ENCODE measurements at regions not wholly inside any gene's neighbourhood (a gene's known extent, or its start where the extent isn't known, plus 50 kb on each side); places are given as distances from the start of the nearest gene placed in this dataset.
"Not testable (repeated sequence)": the region's sequence is repeated elsewhere in the genome, so short reads cannot be mapped to it uniquely, and the experiment has no call there.

DNA sequence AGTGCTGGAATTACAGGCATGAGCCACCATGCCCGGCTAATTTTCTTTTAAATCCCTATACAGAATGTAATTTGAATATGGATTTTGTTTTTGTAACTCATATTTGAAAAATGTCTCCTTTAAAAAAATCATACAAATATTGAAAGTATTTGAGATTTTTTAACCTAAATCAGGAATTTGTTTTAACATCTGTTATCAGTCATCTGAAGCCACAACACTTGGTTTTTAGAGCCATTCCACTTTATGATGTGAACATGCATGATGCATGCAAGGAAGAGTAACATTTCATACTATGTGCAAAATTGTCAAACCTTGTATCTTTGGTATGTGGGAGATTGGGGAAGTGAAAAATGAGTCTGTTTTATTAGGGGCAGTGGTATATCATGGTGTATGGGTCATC is 124.5 kb upstream of the AHI1 start:
- H3K27me3 Mint-ChIP-seq = no peaks in the 10 kb centered on the region
- H3K4me1 Mint-ChIP-seq (ENCODE audit: low read depth) = no peaks in the 10 kb centered on the region
- H3K9me3 Mint-ChIP-seq = peaks cover 8% of the 10 kb centered on the region
- no peak overlapping the region for H3K27ac Mint-ChIP-seq
- intact Hi-C loops (cut with micrococcal nuclease) = no loop called here
- no peaks in the 10 kb centered on the region for H3K36me3 Mint-ChIP-seq (ENCODE audit: low read depth)
- H3K4me3 Mint-ChIP-seq = no peak overlapping the region

DNA sequence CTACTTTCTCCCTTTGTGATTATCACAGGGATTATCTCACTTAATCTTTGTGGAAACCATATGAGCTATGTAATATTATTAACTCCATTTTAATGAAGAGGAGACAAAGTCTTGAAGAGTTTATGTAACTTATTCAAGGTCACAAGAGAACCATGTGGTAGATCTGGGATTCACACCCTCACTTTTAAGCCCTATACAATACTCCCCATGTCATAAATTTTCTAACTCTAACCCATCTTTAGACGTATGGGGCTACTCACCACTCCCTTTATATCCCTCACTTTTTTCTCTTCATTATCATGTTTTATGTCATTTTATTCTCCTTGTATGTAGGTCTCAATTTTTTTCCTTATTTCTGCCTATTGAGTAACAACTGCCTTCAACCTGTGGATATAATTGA is 126.4 kb upstream of the AHI1 start:
- intact Hi-C loops (cut with micrococcal nuclease) = no loop called here
- Mint-ChIP-seq H3K9me3 (peaks cover 8% of the 10 kb centered on the region), H3K27me3 (no peaks in the 10 kb centered on the region), H3K4me1 (ENCODE audit: low read depth) (no peaks in the 10 kb centered on the region), H3K36me3 (ENCODE audit: low read depth) (no peaks in the 10 kb centered on the region), H3K27ac (no peak overlapping the region), H3K4me3 (no peak overlapping the region)

DNA sequence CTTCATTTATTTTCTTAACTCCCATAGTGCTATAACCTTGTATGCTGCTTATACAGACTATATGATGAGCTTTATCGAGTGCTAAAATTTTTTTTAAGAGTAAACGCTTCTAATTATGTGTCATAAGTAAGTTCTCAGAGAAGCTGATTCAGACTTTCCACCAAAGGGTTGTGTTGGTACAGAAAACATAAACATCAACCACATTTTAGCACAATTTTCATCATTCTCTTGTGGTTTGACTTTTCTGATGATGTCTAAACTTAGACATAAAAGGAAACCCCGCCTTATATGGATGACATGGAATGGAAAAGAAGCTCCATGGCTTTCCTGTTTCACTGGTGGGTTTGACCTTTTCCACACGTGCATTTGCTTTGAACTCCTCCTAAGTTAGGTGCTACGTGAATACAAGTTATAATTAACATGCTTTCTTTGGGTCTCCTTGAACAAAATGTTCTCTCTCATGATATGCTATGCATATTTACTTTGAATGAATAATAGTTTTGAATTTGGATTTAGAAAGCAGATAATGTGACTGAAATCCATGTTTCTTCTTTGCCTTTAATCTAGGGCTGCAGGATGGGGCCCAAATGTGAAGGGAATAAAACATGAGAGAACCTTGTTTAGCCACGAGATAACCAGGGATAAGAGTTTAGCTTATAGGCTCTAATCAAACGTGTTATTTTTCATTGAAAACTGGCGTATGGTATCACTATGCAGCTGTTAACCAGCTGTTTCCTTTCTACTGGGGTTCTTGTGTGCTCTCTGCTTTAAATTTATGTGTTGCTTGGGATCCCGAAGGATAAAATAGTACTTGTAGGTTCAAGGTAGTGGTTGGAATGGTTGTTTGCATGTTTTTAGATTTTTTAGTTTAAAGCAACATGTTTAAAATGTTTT is 127.1 kb upstream of the AHI1 start:
- Mint-ChIP-seq H3K36me3 (ENCODE audit: low read depth) (no peaks in the 10 kb centered on the region), H3K4me3 (no peak overlapping the region), H3K9me3 (peaks cover 8% of the 10 kb centered on the region), H3K4me1 (ENCODE audit: low read depth) (peaks cover 4% of the 10 kb centered on the region), H3K27me3 (no peaks in the 10 kb centered on the region), H3K27ac (no peak overlapping the region)
- intact Hi-C loops (cut with micrococcal nuclease) = no loop called here

DNA sequence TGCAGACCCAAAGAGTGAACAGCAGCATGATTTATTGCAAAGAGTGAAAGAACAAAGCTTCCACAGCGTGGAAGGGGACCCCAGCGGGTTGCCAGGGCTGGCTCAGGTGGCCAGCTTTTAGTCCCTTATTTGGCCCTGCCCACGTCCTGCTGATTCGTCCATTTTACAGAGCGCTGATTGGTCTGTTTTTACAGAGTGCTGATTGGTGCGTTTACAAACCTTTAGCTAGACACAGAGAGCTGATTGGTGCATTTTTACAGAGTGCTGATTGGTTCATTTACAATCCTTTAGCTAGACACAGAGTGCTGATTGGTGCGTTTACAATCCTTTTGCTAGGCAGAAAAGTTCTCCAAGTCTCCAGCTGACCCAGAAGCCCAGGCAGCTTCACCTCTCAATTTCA is 128.5 kb upstream of the AHI1 start:
- H3K27me3 Mint-ChIP-seq; H3K4me1 Mint-ChIP-seq (ENCODE audit: low read depth); H3K4me3 Mint-ChIP-seq; H3K36me3 Mint-ChIP-seq (ENCODE audit: low read depth); H3K9me3 Mint-ChIP-seq; intact Hi-C loops (cut with micrococcal nuclease); H3K27ac Mint-ChIP-seq: not testable (repeated sequence)

DNA sequence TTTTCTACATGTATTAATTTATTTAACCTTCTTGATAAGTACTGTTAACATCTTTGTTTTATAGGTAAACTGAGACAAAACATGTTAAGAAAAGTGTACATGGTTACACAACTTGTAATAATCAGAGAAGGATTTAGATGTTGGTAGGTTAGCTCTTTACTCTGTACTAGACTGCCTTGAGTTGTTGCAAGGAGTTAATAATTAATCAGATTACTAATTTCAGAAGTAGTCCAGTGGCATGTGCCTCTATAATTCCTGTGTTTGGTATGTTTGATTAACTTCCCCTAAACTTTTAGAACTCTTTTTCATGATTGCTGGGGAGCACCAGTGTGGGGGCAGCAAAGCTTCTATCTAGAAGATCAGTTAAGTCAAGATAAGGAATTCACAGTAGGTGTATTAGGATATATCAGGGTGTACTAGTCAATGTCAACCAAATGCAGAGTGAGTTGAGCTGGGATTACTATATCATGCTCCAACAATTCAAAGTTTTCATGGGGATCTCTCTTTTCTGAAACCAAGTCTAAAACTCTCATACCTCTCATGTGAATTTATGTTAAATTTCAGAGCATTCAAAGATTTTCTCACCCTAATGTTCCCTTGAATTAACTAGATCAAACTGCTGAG is 129.7 kb upstream of the AHI1 start:
- no peaks in the 10 kb centered on the region for H3K27me3 Mint-ChIP-seq
- intact Hi-C loops (cut with micrococcal nuclease) = no loop called here
- no peak overlapping the region for H3K27ac Mint-ChIP-seq
- peaks cover 8% of the 10 kb centered on the region for H3K9me3 Mint-ChIP-seq
- no peaks in the 10 kb centered on the region for H3K36me3 Mint-ChIP-seq (ENCODE audit: low read depth)
- H3K4me1 Mint-ChIP-seq (ENCODE audit: low read depth) = peaks cover 4% of the 10 kb centered on the region
- H3K4me3 Mint-ChIP-seq = no peak overlapping the region

DNA sequence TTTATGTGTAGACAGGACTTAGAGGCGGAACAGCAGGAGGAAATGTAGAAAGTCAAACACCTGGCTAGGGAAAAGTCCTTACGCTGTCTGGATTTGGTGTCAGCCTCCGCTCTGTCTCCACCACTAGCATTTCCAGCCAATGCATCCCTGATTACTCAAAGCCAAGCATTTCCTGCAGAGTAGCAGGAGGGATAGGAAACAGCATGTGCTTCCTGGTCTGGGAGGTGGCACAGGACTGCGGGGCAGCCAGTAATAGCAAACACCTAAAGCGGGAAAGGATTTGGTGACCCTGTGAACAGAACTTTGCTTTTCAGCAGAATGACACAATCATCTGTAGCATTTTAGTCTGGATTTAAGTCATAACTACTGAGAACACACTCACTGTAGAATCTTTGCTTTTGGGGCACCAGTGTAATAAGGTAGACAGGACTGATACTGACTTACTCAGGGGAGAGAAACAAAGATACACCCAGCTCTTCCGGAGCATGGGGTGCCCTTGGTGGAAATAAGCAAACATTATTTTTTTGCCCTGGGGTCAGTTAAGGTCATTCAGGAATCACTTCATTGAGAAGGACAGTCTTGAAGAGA is 133.3 kb upstream of the AHI1 start:
- H3K36me3 Mint-ChIP-seq (ENCODE audit: low read depth) = no peaks in the 10 kb centered on the region

DNA sequence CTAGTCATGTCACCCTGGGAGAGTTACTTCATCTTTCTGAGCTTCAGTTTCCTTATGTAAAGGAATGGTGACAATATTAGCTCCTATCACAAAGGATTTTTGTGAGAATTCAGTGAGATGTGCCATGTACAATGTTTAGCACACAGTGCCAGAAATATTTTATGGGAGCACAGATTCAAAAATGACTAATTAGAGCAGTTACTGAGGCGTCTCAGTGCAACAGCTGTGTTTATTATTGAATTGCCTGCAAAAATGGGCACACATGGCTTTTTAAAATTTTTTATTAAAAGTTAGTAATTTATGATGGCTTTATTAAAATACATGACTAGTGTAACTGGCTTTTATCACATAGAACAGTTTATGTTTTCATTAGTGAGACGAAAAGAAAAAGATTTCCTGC is 134.3 kb upstream of the AHI1 start:
- H3K4me1 Mint-ChIP-seq (ENCODE audit: low read depth) = peaks cover 8% of the 10 kb centered on the region
- no peak overlapping the region for H3K4me3 Mint-ChIP-seq
- H3K36me3 Mint-ChIP-seq (ENCODE audit: low read depth) = no peaks in the 10 kb centered on the region
- intact Hi-C loops (cut with micrococcal nuclease) = no loop called here
- H3K27me3 Mint-ChIP-seq = no peaks in the 10 kb centered on the region
- no peak overlapping the region for H3K27ac Mint-ChIP-seq
- no peaks in the 10 kb centered on the region for H3K9me3 Mint-ChIP-seq

More for the DNA sequence above, 133.3 kb upstream of the AHI1 start:
- intact Hi-C loops (cut with micrococcal nuclease) = no loop called here
- H3K9me3 Mint-ChIP-seq = peaks cover 3% of the 10 kb centered on the region
- H3K4me3 Mint-ChIP-seq = no peak overlapping the region
- H3K27ac Mint-ChIP-seq = no peak overlapping the region
- no peaks in the 10 kb centered on the region for H3K27me3 Mint-ChIP-seq
- peaks cover 4% of the 10 kb centered on the region for H3K4me1 Mint-ChIP-seq (ENCODE audit: low read depth)

DNA sequence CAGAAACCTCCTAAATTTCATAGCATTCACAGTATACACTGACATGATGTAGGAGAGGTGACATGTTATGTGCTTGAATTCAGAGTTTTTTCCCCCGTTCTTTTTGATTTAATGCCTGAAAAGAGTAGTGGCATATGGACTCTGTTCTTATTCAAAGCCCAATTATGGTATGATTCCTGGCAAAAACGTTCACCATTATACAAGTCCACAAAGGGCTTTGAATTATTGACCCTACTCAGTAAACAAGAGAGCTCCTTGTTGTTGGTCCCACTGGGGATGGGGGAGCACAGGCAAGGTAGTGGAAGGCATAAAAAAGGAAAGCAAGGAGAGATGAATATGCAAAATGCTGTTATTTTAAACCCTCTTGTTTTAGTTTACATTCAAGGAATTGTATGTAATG is 136.0 kb upstream of the AHI1 start:
- no peaks in the 10 kb centered on the region for H3K9me3 Mint-ChIP-seq
- H3K36me3 Mint-ChIP-seq (ENCODE audit: low read depth) = no peaks in the 10 kb centered on the region
- no peaks in the 10 kb centered on the region for H3K27me3 Mint-ChIP-seq
- no peak overlapping the region for H3K4me3 Mint-ChIP-seq
- intact Hi-C loops (cut with micrococcal nuclease) = no loop called here
- peaks cover 8% of the 10 kb centered on the region for H3K4me1 Mint-ChIP-seq (ENCODE audit: low read depth)
- no peak overlapping the region for H3K27ac Mint-ChIP-seq

DNA sequence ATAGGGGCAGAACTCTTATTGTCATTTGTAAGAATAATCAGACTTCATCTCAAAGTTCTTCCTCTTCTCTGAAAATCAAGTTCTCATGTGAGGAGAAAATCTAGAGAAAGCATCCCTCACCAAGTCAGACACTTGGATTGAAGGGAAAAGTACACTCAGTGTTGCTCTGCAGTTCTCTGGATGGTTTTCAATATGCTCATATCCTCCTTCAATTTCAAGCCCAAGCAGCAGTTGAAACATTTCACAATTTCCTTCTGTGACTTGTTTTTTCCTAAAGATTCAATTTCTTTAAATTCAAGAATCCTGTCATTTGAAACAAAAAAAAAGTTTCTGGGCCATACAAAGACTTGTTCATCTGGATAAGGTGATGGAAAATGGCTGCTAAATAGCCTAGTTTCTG is 140.2 kb upstream of the AHI1 start:
- Mint-ChIP-seq H3K27ac (no peak overlapping the region), H3K4me3 (no peak overlapping the region), H3K4me1 (ENCODE audit: low read depth) (peaks cover 10% of the 10 kb centered on the region), H3K27me3 (no peaks in the 10 kb centered on the region), H3K36me3 (ENCODE audit: low read depth) (no peaks in the 10 kb centered on the region), H3K9me3 (no peaks in the 10 kb centered on the region)
- intact Hi-C loops (cut with micrococcal nuclease) = no loop called here

DNA sequence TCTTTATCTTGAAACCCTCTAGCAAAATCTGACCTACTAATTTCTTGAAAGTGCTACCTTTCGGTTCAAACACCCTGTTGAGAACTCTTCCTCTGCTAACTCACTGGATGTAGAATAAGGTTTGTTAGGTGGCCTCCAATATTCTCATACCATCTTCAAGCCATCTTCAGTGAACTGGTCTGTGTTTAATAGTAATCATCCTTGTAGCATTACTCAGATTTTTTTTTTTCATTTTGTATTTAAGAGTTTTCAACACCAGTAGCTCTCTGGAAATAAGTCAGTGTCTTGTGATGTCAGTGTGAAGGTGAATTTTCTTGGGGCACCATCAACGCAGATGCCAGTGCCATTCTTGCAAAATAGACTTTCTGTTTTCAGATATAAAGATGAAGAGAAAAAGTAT is 140.6 kb upstream of the AHI1 start:
- no peaks in the 10 kb centered on the region for H3K9me3 Mint-ChIP-seq
- H3K27me3 Mint-ChIP-seq = no peaks in the 10 kb centered on the region
- H3K36me3 Mint-ChIP-seq (ENCODE audit: low read depth) = no peaks in the 10 kb centered on the region
- H3K27ac Mint-ChIP-seq = no peak overlapping the region
- peaks cover 10% of the 10 kb centered on the region for H3K4me1 Mint-ChIP-seq (ENCODE audit: low read depth)
- intact Hi-C loops (cut with micrococcal nuclease) = no loop called here
- no peak overlapping the region for H3K4me3 Mint-ChIP-seq

DNA sequence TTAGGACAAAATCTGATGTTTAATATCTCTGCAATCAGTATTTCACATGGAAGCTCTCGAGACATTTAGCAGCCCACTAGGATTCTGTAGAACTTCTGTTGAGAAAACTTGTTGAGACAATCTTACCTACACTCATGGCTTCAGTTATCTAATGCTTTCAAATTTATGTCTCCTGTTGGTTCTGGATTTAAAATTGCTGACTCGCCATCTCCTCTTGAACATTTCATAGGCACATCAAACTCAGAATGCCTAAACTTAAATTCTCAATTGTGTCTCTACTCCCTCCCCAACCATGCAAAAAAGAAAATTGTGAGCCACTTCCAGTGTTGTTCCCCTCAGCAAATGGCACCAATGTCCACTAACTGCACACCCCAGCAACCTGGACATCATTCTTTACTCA is 142.5 kb upstream of the AHI1 start:
- peaks cover 10% of the 10 kb centered on the region for H3K4me1 Mint-ChIP-seq (ENCODE audit: low read depth)
- H3K27me3 Mint-ChIP-seq = no peaks in the 10 kb centered on the region
- H3K4me3 Mint-ChIP-seq = no peak overlapping the region

DNA sequence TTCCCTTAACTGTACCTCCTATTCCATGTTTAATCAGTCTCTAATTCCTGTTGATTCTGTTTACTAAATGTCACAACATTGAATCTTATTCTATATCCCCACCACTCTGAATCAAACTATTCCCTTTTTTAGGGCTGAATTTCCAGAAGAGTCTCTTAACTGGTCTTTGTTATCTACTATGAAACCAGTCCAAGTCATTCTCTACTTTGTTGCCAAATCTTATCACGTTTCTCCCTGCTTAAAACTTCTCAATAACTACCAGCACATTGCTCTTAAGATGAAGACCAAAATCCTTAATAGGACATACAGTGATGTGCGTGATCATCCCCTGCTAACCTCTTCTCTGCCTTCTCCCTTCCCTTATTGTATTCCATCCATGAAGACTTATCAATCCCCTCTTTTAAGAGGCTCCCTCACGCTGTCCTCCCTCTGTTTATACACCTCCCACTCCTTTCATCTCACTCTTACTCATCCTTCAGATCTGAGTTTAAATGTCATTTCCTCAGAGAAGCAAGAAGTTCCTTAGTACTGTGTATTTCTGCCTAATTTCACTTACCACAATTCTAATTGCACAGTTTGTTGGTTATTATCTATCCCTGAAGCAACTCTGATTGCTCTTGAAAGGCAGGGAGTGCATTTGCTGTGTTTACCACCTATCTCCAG is 143.0 kb upstream of the AHI1 start:
- Mint-ChIP-seq H3K9me3 (no peaks in the 10 kb centered on the region), H3K27ac (no peak overlapping the region), H3K27me3 (no peaks in the 10 kb centered on the region), H3K4me1 (ENCODE audit: low read depth) (peaks cover 10% of the 10 kb centered on the region), H3K4me3 (no peak overlapping the region), H3K36me3 (ENCODE audit: low read depth) (no peaks in the 10 kb centered on the region)
- intact Hi-C loops (cut with micrococcal nuclease) = no loop called here

More for the DNA sequence above, 142.5 kb upstream of the AHI1 start:
- no peak overlapping the region for H3K27ac Mint-ChIP-seq
- intact Hi-C loops (cut with micrococcal nuclease) = no loop called here
- no peaks in the 10 kb centered on the region for H3K9me3 Mint-ChIP-seq
- H3K36me3 Mint-ChIP-seq (ENCODE audit: low read depth) = no peaks in the 10 kb centered on the region

DNA sequence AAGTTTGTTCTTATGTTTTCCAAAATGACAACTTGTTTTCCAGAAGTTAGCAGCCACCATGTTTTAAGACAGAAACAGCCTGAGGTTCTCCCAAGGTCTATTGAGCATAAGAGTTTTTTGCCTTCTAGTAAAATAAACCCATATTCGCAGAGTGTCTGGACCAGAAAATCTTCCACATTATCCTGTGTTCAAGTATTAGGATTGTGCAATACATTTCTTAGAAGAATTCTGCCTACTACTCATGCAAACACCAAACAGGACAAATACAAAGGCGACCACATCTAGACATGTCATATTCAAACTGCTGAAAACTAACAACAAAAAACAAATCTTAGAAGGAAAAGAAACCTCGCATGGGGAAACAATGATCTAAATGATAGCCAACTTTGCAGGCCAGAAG is 145.4 kb upstream of the AHI1 start:
- no peaks in the 10 kb centered on the region for H3K36me3 Mint-ChIP-seq (ENCODE audit: low read depth)
- H3K9me3 Mint-ChIP-seq = no peaks in the 10 kb centered on the region
- H3K4me3 Mint-ChIP-seq = no peak overlapping the region
- peaks cover 7% of the 10 kb centered on the region for H3K4me1 Mint-ChIP-seq (ENCODE audit: low read depth)
- no peaks in the 10 kb centered on the region for H3K27me3 Mint-ChIP-seq
- intact Hi-C loops (cut with micrococcal nuclease) = no loop called here
- H3K27ac Mint-ChIP-seq = no peak overlapping the region

DNA sequence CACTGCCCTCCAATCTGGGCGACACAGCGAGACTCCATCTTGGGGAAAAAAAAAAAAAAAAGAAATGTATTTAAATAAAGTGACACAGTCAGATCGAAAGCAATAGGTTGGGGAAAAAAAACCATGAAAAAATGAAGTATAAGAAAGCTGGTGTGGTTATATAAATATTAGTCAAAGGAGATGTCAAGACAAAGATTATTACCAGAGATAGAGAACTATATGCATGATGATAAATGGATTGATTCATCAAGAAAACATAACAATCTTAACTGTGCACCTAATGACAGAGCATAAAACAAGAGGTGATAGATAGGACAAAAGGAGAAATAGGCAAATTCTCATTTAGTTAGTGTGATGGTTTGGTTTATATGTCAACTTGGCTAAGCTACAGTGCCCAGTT is 146.9 kb upstream of the AHI1 start:
- H3K36me3 Mint-ChIP-seq (ENCODE audit: low read depth) = no peaks in the 10 kb centered on the region
- peaks cover 14% of the 10 kb centered on the region for H3K9me3 Mint-ChIP-seq
- intact Hi-C loops (cut with micrococcal nuclease) = no loop called here
- H3K4me3 Mint-ChIP-seq = no peak overlapping the region
- peaks cover 7% of the 10 kb centered on the region for H3K4me1 Mint-ChIP-seq (ENCODE audit: low read depth)
- no peaks in the 10 kb centered on the region for H3K27me3 Mint-ChIP-seq
- no peak overlapping the region for H3K27ac Mint-ChIP-seq
